H1 (cell line): ENCODE measurements at regions not wholly inside any gene's neighbourhood (a gene's known extent, or its start where the extent isn't known, plus 50 kb on each side); places are given as distances from the start of the nearest gene placed in this dataset.

ENCODE experiments used
- EZH2 ChIP-seq: fragments of 200-600 bp; sonication (generic); IDR thresholded peaks from 2 replicates; pipeline ENCODE4 v1.7.1; 2012; ENCODE audit warnings: low read depth, mild to moderate bottlenecking, moderate library complexity, low read length, inconsistent platforms; ENCODE audit not compliant: severe bottlenecking
- GABPA ChIP-seq: IDR thresholded peaks from 2 replicates; pipeline ENCODE4 v1.6.1; 2011; ENCODE audit warnings: mild to moderate bottlenecking, low read length, moderate library complexity, borderline replicate concordance; ENCODE audit not compliant: insufficient read depth
- HDAC6 ChIP-seq: IDR thresholded peaks from one replicate; pipeline ENCODE4 v1.7.1; 2012; ENCODE audit warnings: low read depth, mild to moderate bottlenecking, inconsistent platforms, low read length, moderate library complexity
- MAFK ChIP-seq: IDR thresholded peaks from 2 replicates; pipeline ENCODE4 v1.6.1; 2012; ENCODE audit warnings: low read depth, mild to moderate bottlenecking, improper control_type of control experiment, low read length
- RAD21 ChIP-seq, 2 experiments: IDR thresholded peaks in 1 of 2; conservative IDR thresholded peaks in 1 of 2; 2 replicates each; pipeline ENCODE4 v1.6.1; 2011; ENCODE audit warnings: low read depth in 2 of 2, low read length in 2 of 2, improper control_type of control experiment in 1 of 2, inconsistent platforms in 1 of 2, mild to moderate bottlenecking in 1 of 2, moderate library complexity in 1 of 2

DNA sequence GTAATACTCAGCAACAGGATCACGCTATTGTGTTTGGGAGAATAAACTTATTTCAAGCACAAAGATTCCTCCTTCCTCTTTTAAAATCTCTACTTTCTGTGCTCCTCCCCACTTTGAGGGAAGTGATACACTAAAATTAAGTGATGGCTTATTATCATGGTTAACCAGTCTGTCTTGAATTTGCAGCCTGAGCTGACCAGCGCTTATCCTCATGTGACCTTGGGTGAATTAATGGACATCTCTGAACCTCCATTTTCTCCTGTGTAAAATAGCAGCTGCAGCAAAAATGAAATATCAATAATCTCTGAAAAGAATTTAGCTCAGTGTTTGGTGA, 222.6 kb downstream of the BCAS1 start (continued):
- no peak for TF ChIP-seq HDAC6
- no peak for TF ChIP-seq MAFK
- TF ChIP-seq RAD21 (IDR thresholded peaks at IDR 0.05 in 1 of 2, conservative IDR thresholded peaks at IDR 0.05 in 1 of 2; ENCODE audit: low read depth in 2 of 2, low read length in 2 of 2) = no peak
- no peak for TF ChIP-seq GABPA
- no peak for TF ChIP-seq EZH2
